ENCODE measurements at regions not wholly inside any gene's neighbourhood (a gene's known extent, or its start where the extent isn't known, plus 50 kb on each side); places are given as distances from the start of the nearest gene placed in this dataset.

DNA sequence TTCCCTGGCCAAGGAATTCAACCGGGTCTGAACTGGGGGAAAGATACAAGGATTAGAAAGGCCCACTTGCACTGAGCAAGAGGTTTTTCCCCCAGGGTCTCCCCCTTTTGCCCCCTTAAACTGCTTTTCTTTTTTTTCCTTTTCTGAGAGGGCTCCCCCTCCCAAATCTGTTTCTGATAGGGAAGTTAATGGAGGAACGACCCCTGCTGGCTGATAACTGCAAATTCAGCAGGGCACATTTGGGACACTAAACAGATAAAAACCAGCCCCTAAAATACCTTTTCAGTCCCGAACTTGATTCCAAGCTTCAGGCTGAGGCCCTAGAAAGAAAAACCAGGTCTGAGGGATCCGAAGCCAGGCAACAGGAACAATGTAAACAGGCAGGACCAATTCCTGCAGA lies 1012.4 kb upstream of the CRIM1 start:
- TF ChIP-seq, protein P1, sequence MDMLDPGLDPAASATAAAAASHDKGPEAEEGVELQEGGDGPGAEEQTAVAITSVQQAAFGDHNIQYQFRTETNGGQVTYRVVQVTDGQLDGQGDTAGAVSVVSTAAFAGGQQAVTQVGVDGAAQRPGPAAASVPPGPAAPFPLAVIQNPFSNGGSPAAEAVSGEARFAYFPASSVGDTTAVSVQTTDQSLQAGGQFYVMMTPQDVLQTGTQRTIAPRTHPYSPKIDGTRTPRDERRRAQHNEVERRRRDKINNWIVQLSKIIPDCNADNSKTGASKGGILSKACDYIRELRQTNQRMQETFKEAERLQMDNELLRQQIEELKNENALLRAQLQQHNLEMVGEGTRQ (CRISPR knock-in tag; IDR thresholded peaks at IDR 0.05) = no peak
- TF ChIP-seq, protein P2, sequence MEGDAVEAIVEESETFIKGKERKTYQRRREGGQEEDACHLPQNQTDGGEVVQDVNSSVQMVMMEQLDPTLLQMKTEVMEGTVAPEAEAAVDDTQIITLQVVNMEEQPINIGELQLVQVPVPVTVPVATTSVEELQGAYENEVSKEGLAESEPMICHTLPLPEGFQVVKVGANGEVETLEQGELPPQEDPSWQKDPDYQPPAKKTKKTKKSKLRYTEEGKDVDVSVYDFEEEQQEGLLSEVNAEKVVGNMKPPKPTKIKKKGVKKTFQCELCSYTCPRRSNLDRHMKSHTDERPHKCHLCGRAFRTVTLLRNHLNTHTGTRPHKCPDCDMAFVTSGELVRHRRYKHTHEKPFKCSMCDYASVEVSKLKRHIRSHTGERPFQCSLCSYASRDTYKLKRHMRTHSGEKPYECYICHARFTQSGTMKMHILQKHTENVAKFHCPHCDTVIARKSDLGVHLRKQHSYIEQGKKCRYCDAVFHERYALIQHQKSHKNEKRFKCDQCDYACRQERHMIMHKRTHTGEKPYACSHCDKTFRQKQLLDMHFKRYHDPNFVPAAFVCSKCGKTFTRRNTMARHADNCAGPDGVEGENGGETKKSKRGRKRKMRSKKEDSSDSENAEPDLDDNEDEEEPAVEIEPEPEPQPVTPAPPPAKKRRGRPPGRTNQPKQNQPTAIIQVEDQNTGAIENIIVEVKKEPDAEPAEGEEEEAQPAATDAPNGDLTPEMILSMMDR (IDR thresholded peaks at IDR 0.05) = peak; percentile 55
- TF ChIP-seq, protein P3, sequence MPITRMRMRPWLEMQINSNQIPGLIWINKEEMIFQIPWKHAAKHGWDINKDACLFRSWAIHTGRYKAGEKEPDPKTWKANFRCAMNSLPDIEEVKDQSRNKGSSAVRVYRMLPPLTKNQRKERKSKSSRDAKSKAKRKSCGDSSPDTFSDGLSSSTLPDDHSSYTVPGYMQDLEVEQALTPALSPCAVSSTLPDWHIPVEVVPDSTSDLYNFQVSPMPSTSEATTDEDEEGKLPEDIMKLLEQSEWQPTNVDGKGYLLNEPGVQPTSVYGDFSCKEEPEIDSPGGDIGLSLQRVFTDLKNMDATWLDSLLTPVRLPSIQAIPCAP (CRISPR knock-in tag; IDR thresholded peaks at IDR 0.05) = no peak
- TF ChIP-seq NR2C2 (CRISPR knock-in tag; IDR thresholded peaks at IDR 0.05) = no peak
- TF ChIP-seq, protein P4, sequence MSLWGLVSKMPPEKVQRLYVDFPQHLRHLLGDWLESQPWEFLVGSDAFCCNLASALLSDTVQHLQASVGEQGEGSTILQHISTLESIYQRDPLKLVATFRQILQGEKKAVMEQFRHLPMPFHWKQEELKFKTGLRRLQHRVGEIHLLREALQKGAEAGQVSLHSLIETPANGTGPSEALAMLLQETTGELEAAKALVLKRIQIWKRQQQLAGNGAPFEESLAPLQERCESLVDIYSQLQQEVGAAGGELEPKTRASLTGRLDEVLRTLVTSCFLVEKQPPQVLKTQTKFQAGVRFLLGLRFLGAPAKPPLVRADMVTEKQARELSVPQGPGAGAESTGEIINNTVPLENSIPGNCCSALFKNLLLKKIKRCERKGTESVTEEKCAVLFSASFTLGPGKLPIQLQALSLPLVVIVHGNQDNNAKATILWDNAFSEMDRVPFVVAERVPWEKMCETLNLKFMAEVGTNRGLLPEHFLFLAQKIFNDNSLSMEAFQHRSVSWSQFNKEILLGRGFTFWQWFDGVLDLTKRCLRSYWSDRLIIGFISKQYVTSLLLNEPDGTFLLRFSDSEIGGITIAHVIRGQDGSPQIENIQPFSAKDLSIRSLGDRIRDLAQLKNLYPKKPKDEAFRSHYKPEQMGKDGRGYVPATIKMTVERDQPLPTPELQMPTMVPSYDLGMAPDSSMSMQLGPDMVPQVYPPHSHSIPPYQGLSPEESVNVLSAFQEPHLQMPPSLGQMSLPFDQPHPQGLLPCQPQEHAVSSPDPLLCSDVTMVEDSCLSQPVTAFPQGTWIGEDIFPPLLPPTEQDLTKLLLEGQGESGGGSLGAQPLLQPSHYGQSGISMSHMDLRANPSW (CRISPR knock-in tag; conservative IDR thresholded peaks at IDR 0.05; ENCODE audit: low read depth) = no peak

All from WTC11 (cell line).